Astrocyte of the hippocampus (primary cell): ENCODE measurements at regions not wholly inside any gene's neighbourhood (a gene's known extent, or its start where the extent isn't known, plus 50 kb on each side); places are given as distances from the start of the nearest gene placed in this dataset.

Experiments used
- DNase-seq: peaks from one replicate; pipeline ENCODE4 v3.0.0; 2011; ENCODE audit warnings: low read depth, low spot score

DNA sequence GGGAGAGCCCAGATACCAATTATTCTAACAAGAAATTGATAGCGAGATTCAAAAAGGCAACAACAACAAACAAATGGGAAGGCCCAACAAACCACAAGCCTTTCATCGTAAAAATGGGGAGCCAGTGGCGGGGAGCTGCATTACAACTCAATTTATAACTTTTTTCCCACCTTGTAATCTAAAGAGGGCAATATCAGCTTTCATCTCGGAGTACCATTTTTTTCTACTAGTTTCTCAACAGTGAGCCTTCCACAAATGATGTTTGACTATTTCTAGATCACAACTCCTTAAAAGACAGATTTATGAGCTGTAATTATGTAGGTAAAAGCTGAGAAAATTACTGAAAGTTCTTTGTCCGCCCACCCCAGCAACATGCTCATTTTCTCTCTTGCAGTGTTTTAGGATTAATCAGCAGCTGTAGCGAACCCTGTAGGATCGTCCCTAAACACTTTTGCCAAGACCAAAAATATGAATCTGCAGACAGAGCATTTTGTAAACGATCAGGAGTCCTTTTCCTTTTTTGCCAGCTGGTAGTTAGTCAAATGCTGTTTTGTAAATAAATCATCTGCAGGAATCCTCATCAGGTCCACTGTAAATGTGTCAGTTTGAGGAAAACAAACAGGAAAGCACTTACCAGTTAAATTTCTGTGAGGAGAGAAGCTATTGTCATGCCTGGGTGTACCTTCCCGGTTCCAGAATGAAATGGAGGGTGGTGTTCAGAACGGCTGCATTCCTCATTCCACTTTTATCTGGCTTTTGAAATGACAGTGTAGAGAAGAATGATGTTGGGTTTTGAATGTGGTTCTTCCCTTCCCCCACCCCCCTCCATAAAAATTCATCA lies 53.2 kb downstream of the EEF1B2 start:
- peak; percentile 73 for DNase-seq

DNA sequence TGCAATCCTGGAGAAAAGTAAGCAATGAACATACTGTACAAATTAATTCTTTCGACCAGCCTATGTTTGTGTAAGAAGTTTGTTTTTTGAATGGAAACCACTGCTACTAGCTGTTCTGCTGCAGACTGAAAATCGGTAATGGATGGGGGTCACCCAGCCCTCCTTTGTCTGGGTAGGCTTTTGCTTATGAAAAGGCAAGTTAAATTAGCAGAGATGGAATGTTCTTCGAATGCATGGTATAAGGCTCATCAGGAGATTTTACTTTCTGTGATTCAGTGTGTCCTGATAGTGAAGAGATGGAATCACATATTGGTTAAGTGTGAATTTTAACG lies 53.8 kb downstream of the EEF1B2 start:
- no peak for DNase-seq

- peak; percentile 40 for DNase-seq
These were observed 57.3 kb upstream of the ZDBF2 start for GRCh38 chr2:206217166-206217565.

GRCh38 chr2:206217743-206218142 lies 56.7 kb upstream of the ZDBF2 start:
- peak; percentile 66 for DNase-seq

DNA sequence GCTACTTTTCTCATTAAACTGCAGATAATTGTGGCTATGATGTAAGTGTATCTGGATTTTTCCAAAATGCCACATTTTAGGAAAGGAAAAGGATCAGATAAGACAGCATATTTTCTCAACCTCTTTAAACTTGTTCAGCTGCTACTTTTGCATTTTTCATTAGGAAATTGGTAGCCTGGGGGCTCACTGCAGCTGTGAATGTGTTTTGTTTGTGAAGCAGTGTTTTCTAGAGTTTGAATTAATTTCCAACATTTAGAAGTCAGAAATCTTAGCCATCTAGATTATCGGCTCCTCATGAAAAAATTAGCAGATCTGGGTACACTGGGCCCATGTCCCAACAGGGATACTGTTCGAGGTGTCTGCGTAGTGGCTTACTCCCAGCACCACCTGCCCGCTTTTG lies 56.3 kb upstream of the ZDBF2 start:
- DNase-seq = no peak

- DNase-seq = no peak
These were observed 55.5 kb upstream of the ZDBF2 start for GRCh38 chr2:206218796-206219499.

- no peak for DNase-seq
These were observed 54.5 kb upstream of the ZDBF2 start for GRCh38 chr2:206219957-206220356.

GRCh38 chr2:206220997-206221396 lies 53.5 kb upstream of the ZDBF2 start:
- DNase-seq = no peak
